HG02981 (cell line): ENCODE measurements at regions not wholly inside any gene's neighbourhood (a gene's known extent, or its start where the extent isn't known, plus 50 kb on each side); places are given as distances from the start of the nearest gene placed in this dataset.

ENCODE experiments used
- ATAC-seq: cut with Tn5 transposase; IDR thresholded peaks from one replicate; pipeline ENCODE4 v1.9.1; 2021; ENCODE audit warnings: mild to moderate bottlenecking, moderate library complexity; ENCODE audit not compliant: unreplicated experiment

GRCh38 chr13:80133631-80134261 lies 207.2 kb downstream of the SPRY2 start:
- ATAC-seq: no peak

- no peak for ATAC-seq
Measured at GRCh38 chr13:80132741-80133601, 208.0 kb downstream of the SPRY2 start.

GRCh38 chr13:80131204-80131603 lies 209.7 kb downstream of the SPRY2 start:
- no peak for ATAC-seq

- no peak for ATAC-seq
Measured at GRCh38 chr13:80126389-80127068, 214.4 kb downstream of the SPRY2 start.

- no peak for ATAC-seq
Measured at GRCh38 chr13:80123945-80124344, 217.0 kb downstream of the SPRY2 start.

GRCh38 chr13:80121038-80121437 lies 219.9 kb downstream of the SPRY2 start:
- ATAC-seq: peak; percentile 65

- no peak for ATAC-seq
Measured at GRCh38 chr13:80118506-80118905, 222.4 kb downstream of the SPRY2 start.

GRCh38 chr13:80118099-80118498 lies 222.8 kb downstream of the SPRY2 start:
- ATAC-seq: no peak

GRCh38 chr13:80117515-80117914 lies 223.4 kb downstream of the SPRY2 start:
- ATAC-seq: no peak

GRCh38 chr13:80116107-80116506 lies 224.8 kb downstream of the SPRY2 start:
- no peak for ATAC-seq

- no peak for ATAC-seq
Measured at GRCh38 chr13:80115616-80116015, 225.3 kb downstream of the SPRY2 start.

GRCh38 chr13:80113714-80114454 lies 227.0 kb downstream of the SPRY2 start:
- ATAC-seq: no peak

GRCh38 chr13:80109303-80109702 lies 231.6 kb downstream of the SPRY2 start:
- no peak for ATAC-seq

- no peak for ATAC-seq
Measured at GRCh38 chr13:80105350-80105749, 235.6 kb downstream of the SPRY2 start.

GRCh38 chr13:80101040-80101439 lies 239.9 kb downstream of the SPRY2 start:
- ATAC-seq: no peak

GRCh38 chr13:80100636-80101035 lies 240.3 kb downstream of the SPRY2 start:
- ATAC-seq: no peak

- ATAC-seq: no peak
Measured at GRCh38 chr13:80097561-80097960, 243.4 kb downstream of the SPRY2 start.

GRCh38 chr13:80096383-80096782 lies 244.5 kb downstream of the SPRY2 start:
- no peak for ATAC-seq

GRCh38 chr13:80094526-80094925 lies 246.4 kb downstream of the SPRY2 start:
- ATAC-seq: no peak

- no peak for ATAC-seq
Measured at GRCh38 chr13:80093888-80094287, 247.0 kb downstream of the SPRY2 start.

- no peak for ATAC-seq
Measured at GRCh38 chr13:80086304-80086721, 254.6 kb downstream of the SPRY2 start.
